Mucosa of descending colon (tissue), 3 donors: ENCODE measurements at regions not wholly inside any gene's neighbourhood (a gene's known extent, or its start where the extent isn't known, plus 50 kb on each side); places are given as distances from the start of the nearest gene placed in this dataset.

Source experiments
- ATAC-seq: fragments of 200-7000 bp; cut with Tn5 transposase; one replicate; pipeline ENCODE4 v1.9.1; 2020; ENCODE audit warnings: mild to moderate bottlenecking, moderate library complexity
- DNase-seq, 3 donors: peaks; one replicate each; pipeline ENCODE4 v3.0.0-alpha.2; 2020
- H3K36me3 ChIP-seq: fragments of 200-600 bp; one replicate; pipeline ENCODE4 v1.8.0; 2021; ENCODE audit warnings: low read depth, mild to moderate bottlenecking
- H3K4me1 ChIP-seq: fragments of 200-600 bp; one replicate; pipeline ENCODE4 v1.8.0; 2021; ENCODE audit warnings: low read depth, mild to moderate bottlenecking
- H3K4me3 ChIP-seq: fragments of 200-600 bp; one replicate; pipeline ENCODE4 v1.8.0; 2021; ENCODE audit warnings: mild to moderate bottlenecking
- H3K9me3 ChIP-seq: fragments of 200-600 bp; one replicate; pipeline ENCODE4 v1.8.0; 2021; ENCODE audit warnings: mild to moderate bottlenecking
- CTCF ChIP-seq: fragments of 200-600 bp; IDR thresholded peaks from one replicate; pipeline ENCODE4 v1.8.0; 2022; ENCODE audit warnings: antibody characterized with exemption, mild to moderate bottlenecking
- intact Hi-C, 2 donors: fragments of 100-400 bp; cut with DNase I in 1 of 2; cut with micrococcal nuclease in 1 of 2; formaldehyde crosslinking; loops; one replicate each; pipeline versions ENCODE4 v1.11.0 to v1.11.1; 2022; cut with DNase I, micrococcal nuclease
- donor health status: DM: no; HTN: no; CAD: no; lungs with moderate emphysema.
- donor health status: DM: no; HTN: no; CAD: no.
- donor health status: DM: no; HTN: yes; CAD: no.

GRCh38 chr9:18109675-18110074, 364.3 kb upstream of the ADAMTSL1 start:
- no peaks in the 10 kb centered on the region for H3K36me3 ChIP-seq
- no peak for TF ChIP-seq CTCF
- no peaks in the 10 kb centered on the region for H3K9me3 ChIP-seq
- H3K4me1 ChIP-seq: no peaks in the 10 kb centered on the region
- DNase-seq (no peak), ATAC-seq (no peak)
- H3K4me3 ChIP-seq: no peak overlapping the region
- intact Hi-C loops: no loop called here

GRCh38 chr9:18111146-18111545, 362.8 kb upstream of the ADAMTSL1 start:
- intact Hi-C loops: no loop called here
- no peaks in the 10 kb centered on the region for H3K4me1 ChIP-seq
- ATAC-seq (no peak), DNase-seq (no peak)
- H3K4me3 ChIP-seq: no peak overlapping the region
- TF ChIP-seq CTCF: no peak
- no peaks in the 10 kb centered on the region for H3K36me3 ChIP-seq
- no peaks in the 10 kb centered on the region for H3K9me3 ChIP-seq

- DNase-seq: no peak
- ATAC-seq: no peak
- Histone ChIP-seq H3K4me1 (no peaks in the 10 kb centered on the region), H3K36me3 (no peaks in the 10 kb centered on the region), H3K9me3 (no peaks in the 10 kb centered on the region), H3K4me3 (no peak overlapping the region)
- intact Hi-C loops: no loop called here
- no peak for TF ChIP-seq CTCF
Observed at GRCh38 chr9:18114559-18115475, 359.1 kb upstream of the ADAMTSL1 start.

GRCh38 chr9:18118268-18118667, 355.7 kb upstream of the ADAMTSL1 start:
- Histone ChIP-seq H3K4me1 (no peaks in the 10 kb centered on the region), H3K4me3 (no peak overlapping the region), H3K36me3 (no peaks in the 10 kb centered on the region), H3K9me3 (no peaks in the 10 kb centered on the region)
- ATAC-seq: no peak
- intact Hi-C loops: no loop called here
- DNase-seq: no peak
- TF ChIP-seq CTCF: no peak

- no peak for DNase-seq
- no peaks in the 10 kb centered on the region for H3K36me3 ChIP-seq
- TF ChIP-seq CTCF: no peak
- no peaks in the 10 kb centered on the region for H3K4me1 ChIP-seq
- intact Hi-C loops: no loop called here
- no peak overlapping the region for H3K4me3 ChIP-seq
- no peaks in the 10 kb centered on the region for H3K9me3 ChIP-seq
- ATAC-seq: no peak
Observed at GRCh38 chr9:18122171-18122570, 351.8 kb upstream of the ADAMTSL1 start.
